Neural cell (in vitro differentiated cells): ENCODE measurements at regions not wholly inside any gene's neighbourhood (a gene's known extent, or its start where the extent isn't known, plus 50 kb on each side); places are given as distances from the start of the nearest gene placed in this dataset.

Experiments used
- H2AFZ ChIP-seq: fragments of 200-600, 300-800 bp; sonication (generic), shearing (Covaris generic); 2 replicates; pipeline ENCODE4 v1.6.0; 2014; ENCODE audit warnings: low read depth, mild to moderate bottlenecking, antibody characterized with exemption, low read length, moderate library complexity
- H3F3A ChIP-seq: fragments of 200-600 bp; shearing (Covaris generic); 2 replicates; pipeline ENCODE4 v1.6.1; 2016; ENCODE audit warnings: mild to moderate bottlenecking, moderate library complexity, mixed read lengths, antibody characterized with exemption, low read length; ENCODE audit not compliant: insufficient read depth, poor library complexity, severe bottlenecking
- H3K27ac ChIP-seq: fragments of 200-600, 300-800 bp; sonication (generic), shearing (Covaris generic); 2 replicates; pipeline ENCODE4 v1.5.1; 2014; ENCODE audit warnings: mild to moderate bottlenecking, low read length, moderate library complexity
- H3K27me3 ChIP-seq: fragments of 300-800, 200-600 bp; sonication (generic), shearing (Covaris generic); 2 replicates; pipeline ENCODE4 v1.6.0; 2014; ENCODE audit warnings: mild to moderate bottlenecking, low read depth, low read length, moderate library complexity; ENCODE audit not compliant: insufficient read depth
- H3K36me3 ChIP-seq: fragments of 300-800, 200-600 bp; sonication (generic), shearing (Covaris generic); 2 replicates; pipeline ENCODE4 v1.5.1; 2014; ENCODE audit warnings: mild to moderate bottlenecking, antibody characterized with exemption, low read length, moderate library complexity; ENCODE audit not compliant: insufficient read depth
- H3K4me2 ChIP-seq: fragments of 300-800, 200-600 bp; sonication (generic), shearing (Covaris generic); 2 replicates; pipeline ENCODE4 v1.6.0; 2014; ENCODE audit warnings: mild to moderate bottlenecking, low read length
- H3K4me3 ChIP-seq: fragments of 300-800, 200-600 bp; sonication (generic), shearing (Covaris generic); 2 replicates; pipeline ENCODE4 v1.5.1; 2014; ENCODE audit warnings: mild to moderate bottlenecking, low read length, moderate library complexity
- H3K79me2 ChIP-seq: fragments of 200-600 bp; shearing (Covaris generic); replicated peaks from 2 replicates; pipeline ENCODE4 v1.6.0; 2014; ENCODE audit warnings: mild to moderate bottlenecking, low read length, moderate library complexity; ENCODE audit not compliant: insufficient read depth
- H3K9ac ChIP-seq: fragments of 300-800, 200-600 bp; sonication (generic), shearing (Covaris generic); 2 replicates; pipeline ENCODE4 v1.6.1; 2016; ENCODE audit warnings: mild to moderate bottlenecking, low read length, mixed read lengths
- H3K9me2 ChIP-seq: fragments of 200-600 bp; shearing (Covaris generic); 2 replicates; pipeline ENCODE4 v1.6.1; 2016; ENCODE audit warnings: mild to moderate bottlenecking, low read length, mixed read lengths; ENCODE audit not compliant: insufficient read depth
- H3K9me3 ChIP-seq: fragments of 200-600, 300-800 bp; sonication (generic), shearing (Covaris generic); 2 replicates; pipeline ENCODE4 v1.6.1; 2016; ENCODE audit warnings: mild to moderate bottlenecking, mixed run types, low read length, moderate library complexity, mixed read lengths
- H4K20me1 ChIP-seq: fragments of 200-600 bp; shearing (Covaris generic); 2 replicates; pipeline ENCODE4 v1.6.1; 2016; ENCODE audit warnings: mild to moderate bottlenecking, mixed run types; ENCODE audit not compliant: insufficient read depth
- EP300 ChIP-seq: fragments of 450-650 bp; conservative IDR thresholded peaks from 2 replicates; pipeline ENCODE4 v1.6.1; 2014; ENCODE audit warnings: antibody characterized with exemption, mild to moderate bottlenecking, moderate library complexity; ENCODE audit not compliant: poor library complexity, severe bottlenecking
- EZH2 ChIP-seq: fragments of 200-600, 300-800 bp; shearing (Covaris generic), sonication (generic); IDR thresholded peaks from 2 replicates; pipeline ENCODE4 v1.6.1; 2014; ENCODE audit warnings: antibody characterized with exemption, low read length, borderline replicate concordance, mild to moderate bottlenecking; ENCODE audit not compliant: insufficient read depth, poor library complexity, severe bottlenecking
- MXI1 ChIP-seq: fragments of 450-650 bp; conservative IDR thresholded peaks from 2 replicates; pipeline ENCODE4 v1.6.1; 2014; ENCODE audit warnings: antibody characterized with exemption, mild to moderate bottlenecking; ENCODE audit not compliant: poor library complexity, severe bottlenecking
- POLR2AphosphoS5 ChIP-seq: IDR thresholded peaks from 2 replicates; pipeline ENCODE4 v1.6.1; 2012
- RAD21 ChIP-seq: fragments of 450-650 bp; conservative IDR thresholded peaks from 2 replicates; pipeline ENCODE4 v1.6.1; 2014; ENCODE audit warnings: antibody characterized with exemption, mild to moderate bottlenecking, moderate library complexity
- SMC3 ChIP-seq: fragments of 450-650 bp; conservative IDR thresholded peaks from 2 replicates; pipeline ENCODE4 v1.6.1; 2014; ENCODE audit warnings: antibody characterized with exemption, mild to moderate bottlenecking, moderate library complexity; ENCODE audit not compliant: poor library complexity
- TAF1 ChIP-seq: IDR thresholded peaks from 2 replicates; pipeline ENCODE4 v1.6.1; 2012; ENCODE audit warnings: low read depth
- TF ChIP-seq, protein P1 (sequence below): IDR thresholded peaks from 2 replicates; pipeline ENCODE4 v1.6.1; 2012; ENCODE audit warnings: borderline replicate concordance
- TF ChIP-seq, protein P2 (sequence below): fragments of 450-650 bp; IDR thresholded peaks from 2 replicates; pipeline ENCODE4 v1.5.1; 2014; ENCODE audit warnings: antibody characterized with exemption, mild to moderate bottlenecking, moderate library complexity; ENCODE audit not compliant: poor library complexity, severe bottlenecking

DNA sequence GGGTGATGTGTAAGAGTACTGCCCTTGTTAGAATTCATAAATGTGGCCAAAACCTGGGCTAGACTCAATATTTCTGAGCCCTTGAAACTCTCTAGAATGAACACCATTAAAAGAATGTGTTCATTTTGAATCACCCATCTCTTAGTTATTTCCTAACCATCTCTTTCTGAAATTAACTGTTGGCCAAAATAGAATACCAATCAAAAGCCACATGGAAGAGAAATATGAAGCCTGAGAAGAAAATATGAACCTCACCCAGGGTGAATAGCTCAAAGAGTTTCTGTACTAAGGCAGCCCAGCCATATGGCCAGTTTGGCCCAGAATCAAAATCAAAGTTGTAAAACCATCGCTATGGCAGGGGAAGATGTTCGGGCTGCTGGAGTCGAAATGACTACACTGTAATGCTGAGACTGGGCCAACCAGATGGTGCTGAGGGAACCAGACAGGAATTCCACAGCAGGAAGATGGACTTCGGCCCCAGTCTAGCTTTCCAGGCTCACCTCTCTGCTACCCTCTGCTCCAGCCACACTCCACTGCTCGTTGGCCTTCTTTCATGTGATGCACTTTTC, 154.3 kb upstream of the ZFHX3 start:
- TF ChIP-seq TAF1 (no peak), POLR2AphosphoS5 (no peak), MXI1 (no peak), EP300 (no peak), SMC3 (no peak), RAD21 (no peak), EZH2 (no peak)
- TF ChIP-seq, protein P1, sequence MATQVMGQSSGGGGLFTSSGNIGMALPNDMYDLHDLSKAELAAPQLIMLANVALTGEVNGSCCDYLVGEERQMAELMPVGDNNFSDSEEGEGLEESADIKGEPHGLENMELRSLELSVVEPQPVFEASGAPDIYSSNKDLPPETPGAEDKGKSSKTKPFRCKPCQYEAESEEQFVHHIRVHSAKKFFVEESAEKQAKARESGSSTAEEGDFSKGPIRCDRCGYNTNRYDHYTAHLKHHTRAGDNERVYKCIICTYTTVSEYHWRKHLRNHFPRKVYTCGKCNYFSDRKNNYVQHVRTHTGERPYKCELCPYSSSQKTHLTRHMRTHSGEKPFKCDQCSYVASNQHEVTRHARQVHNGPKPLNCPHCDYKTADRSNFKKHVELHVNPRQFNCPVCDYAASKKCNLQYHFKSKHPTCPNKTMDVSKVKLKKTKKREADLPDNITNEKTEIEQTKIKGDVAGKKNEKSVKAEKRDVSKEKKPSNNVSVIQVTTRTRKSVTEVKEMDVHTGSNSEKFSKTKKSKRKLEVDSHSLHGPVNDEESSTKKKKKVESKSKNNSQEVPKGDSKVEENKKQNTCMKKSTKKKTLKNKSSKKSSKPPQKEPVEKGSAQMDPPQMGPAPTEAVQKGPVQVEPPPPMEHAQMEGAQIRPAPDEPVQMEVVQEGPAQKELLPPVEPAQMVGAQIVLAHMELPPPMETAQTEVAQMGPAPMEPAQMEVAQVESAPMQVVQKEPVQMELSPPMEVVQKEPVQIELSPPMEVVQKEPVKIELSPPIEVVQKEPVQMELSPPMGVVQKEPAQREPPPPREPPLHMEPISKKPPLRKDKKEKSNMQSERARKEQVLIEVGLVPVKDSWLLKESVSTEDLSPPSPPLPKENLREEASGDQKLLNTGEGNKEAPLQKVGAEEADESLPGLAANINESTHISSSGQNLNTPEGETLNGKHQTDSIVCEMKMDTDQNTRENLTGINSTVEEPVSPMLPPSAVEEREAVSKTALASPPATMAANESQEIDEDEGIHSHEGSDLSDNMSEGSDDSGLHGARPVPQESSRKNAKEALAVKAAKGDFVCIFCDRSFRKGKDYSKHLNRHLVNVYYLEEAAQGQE: no peak
- TF ChIP-seq, protein P2, sequence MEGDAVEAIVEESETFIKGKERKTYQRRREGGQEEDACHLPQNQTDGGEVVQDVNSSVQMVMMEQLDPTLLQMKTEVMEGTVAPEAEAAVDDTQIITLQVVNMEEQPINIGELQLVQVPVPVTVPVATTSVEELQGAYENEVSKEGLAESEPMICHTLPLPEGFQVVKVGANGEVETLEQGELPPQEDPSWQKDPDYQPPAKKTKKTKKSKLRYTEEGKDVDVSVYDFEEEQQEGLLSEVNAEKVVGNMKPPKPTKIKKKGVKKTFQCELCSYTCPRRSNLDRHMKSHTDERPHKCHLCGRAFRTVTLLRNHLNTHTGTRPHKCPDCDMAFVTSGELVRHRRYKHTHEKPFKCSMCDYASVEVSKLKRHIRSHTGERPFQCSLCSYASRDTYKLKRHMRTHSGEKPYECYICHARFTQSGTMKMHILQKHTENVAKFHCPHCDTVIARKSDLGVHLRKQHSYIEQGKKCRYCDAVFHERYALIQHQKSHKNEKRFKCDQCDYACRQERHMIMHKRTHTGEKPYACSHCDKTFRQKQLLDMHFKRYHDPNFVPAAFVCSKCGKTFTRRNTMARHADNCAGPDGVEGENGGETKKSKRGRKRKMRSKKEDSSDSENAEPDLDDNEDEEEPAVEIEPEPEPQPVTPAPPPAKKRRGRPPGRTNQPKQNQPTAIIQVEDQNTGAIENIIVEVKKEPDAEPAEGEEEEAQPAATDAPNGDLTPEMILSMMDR: no peak
- Histone ChIP-seq H3K27ac (no peak overlapping the region), H3K4me2 (no peak overlapping the region), H3K79me2 (no peaks in the 10 kb centered on the region), H3K36me3 (no peaks in the 10 kb centered on the region), H3F3A (no peaks in the 10 kb centered on the region), H2AFZ (no peak overlapping the region), H3K27me3 (no peaks in the 10 kb centered on the region), H3K4me3 (no peak overlapping the region), H4K20me1 (no peaks in the 10 kb centered on the region), H3K9ac (no peak overlapping the region), H3K9me2 (no peaks in the 10 kb centered on the region), H3K9me3 (no peaks in the 10 kb centered on the region)

DNA sequence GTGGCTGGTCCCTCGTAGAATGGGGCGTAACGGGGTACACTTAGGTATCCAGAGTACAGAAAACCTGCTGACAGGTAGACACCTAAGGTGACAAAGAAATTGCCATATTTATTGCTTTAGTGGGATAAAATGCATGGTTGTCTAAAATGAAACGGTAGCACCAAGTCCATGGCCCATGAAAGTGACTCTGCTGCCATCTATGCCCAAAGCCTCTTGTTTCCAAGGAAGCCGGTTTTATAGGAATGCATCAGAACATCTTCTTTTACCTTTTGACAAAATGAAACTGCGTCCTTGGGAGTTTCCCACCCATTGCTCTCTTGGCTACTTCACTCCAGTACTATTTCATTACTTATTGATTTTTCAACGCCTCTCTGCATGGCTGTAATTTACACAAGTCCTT, 151.3 kb upstream of the ZFHX3 start:
- Histone ChIP-seq H2AFZ (no peak overlapping the region), H3K9me2 (no peaks in the 10 kb centered on the region), H3K27me3 (no peaks in the 10 kb centered on the region), H3K9me3 (no peaks in the 10 kb centered on the region), H3K79me2 (no peaks in the 10 kb centered on the region), H4K20me1 (no peaks in the 10 kb centered on the region), H3K27ac (no peak overlapping the region), H3K9ac (no peak overlapping the region), H3K4me3 (no peak overlapping the region), H3K4me2 (no peak overlapping the region), H3K36me3 (no peaks in the 10 kb centered on the region), H3F3A (no peaks in the 10 kb centered on the region)
- TF ChIP-seq RAD21 (peak; percentile 13), POLR2AphosphoS5 (peak; percentile 11), MXI1 (no peak)
- TF ChIP-seq, protein P1: no peak
